ENCODE measurements at regions not wholly inside any gene's neighbourhood (a gene's known extent, or its start where the extent isn't known, plus 50 kb on each side); places are given as distances from the start of the nearest gene placed in this dataset.

GRCh38 chr15:39514933-39515332 is 65.9 kb upstream of the THBS1 start:
- TF ChIP-seq EZH2phosphoT487 (IDR thresholded peaks at IDR 0.05; ENCODE audit: insufficient read depth, low read depth): no peak
- no peak for TF ChIP-seq EZH2 (IDR thresholded peaks at IDR 0.05; ENCODE audit: insufficient read depth, poor library complexity, severe bottlenecking)
